ENCODE measurements at regions not wholly inside any gene's neighbourhood (a gene's known extent, or its start where the extent isn't known, plus 50 kb on each side); places are given as distances from the start of the nearest gene placed in this dataset.

- intact Hi-C loops (cut with DNase I), result no loop called here
- TF ChIP-seq POLR2A (IDR thresholded peaks at IDR 0.05) (no peak), POLR2AphosphoS5 (IDR thresholded peaks at IDR 0.05; ENCODE audit: insufficient read depth in 1 of 2, low read depth in 1 of 2) (no peak)
- TF ChIP-seq, protein P1, sequence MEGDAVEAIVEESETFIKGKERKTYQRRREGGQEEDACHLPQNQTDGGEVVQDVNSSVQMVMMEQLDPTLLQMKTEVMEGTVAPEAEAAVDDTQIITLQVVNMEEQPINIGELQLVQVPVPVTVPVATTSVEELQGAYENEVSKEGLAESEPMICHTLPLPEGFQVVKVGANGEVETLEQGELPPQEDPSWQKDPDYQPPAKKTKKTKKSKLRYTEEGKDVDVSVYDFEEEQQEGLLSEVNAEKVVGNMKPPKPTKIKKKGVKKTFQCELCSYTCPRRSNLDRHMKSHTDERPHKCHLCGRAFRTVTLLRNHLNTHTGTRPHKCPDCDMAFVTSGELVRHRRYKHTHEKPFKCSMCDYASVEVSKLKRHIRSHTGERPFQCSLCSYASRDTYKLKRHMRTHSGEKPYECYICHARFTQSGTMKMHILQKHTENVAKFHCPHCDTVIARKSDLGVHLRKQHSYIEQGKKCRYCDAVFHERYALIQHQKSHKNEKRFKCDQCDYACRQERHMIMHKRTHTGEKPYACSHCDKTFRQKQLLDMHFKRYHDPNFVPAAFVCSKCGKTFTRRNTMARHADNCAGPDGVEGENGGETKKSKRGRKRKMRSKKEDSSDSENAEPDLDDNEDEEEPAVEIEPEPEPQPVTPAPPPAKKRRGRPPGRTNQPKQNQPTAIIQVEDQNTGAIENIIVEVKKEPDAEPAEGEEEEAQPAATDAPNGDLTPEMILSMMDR (IDR thresholded peaks at IDR 0.05), result no peak
- H3K9me3 ChIP-seq, result no peaks in the 10 kb centered on the region
- H3K4me3 ChIP-seq, result no peak overlapping the region
- DNase-seq (ENCODE audit: extremely low spot score in 2 of 2), result no peak
- H3K27me3 ChIP-seq, result no peaks in the 10 kb centered on the region
- H3K4me1 ChIP-seq, result no peaks in the 10 kb centered on the region
- H3K36me3 ChIP-seq, result no peaks in the 10 kb centered on the region
- H3K27ac ChIP-seq, result no peak overlapping the region
These were observed 1523.1 kb upstream of the CDH9 start for GRCh38 chr5:28561522-28561921.

DNA sequence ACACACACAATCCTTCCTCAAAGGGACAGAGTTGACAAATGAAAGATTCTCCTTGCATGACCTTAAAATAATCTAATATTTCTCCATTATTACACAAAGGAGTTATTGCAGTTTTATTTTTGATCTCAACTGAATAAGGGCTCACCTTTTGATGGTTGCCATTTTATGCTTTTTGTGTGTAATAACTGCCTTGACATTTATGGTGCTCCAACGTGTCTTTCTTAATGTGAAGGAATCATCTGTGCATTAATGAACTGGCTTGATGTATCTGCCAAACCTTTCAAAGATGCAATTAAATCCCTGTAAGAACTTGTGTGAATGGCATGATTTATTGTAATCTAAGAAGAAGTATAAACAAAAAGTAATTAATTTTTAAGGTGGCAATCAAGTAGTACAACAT lies 1519.8 kb upstream of the CDH9 start:
- Histone ChIP-seq H3K4me3 (no peak overlapping the region), H3K27me3 (no peaks in the 10 kb centered on the region), H3K27ac (no peak overlapping the region), H3K4me1 (no peaks in the 10 kb centered on the region), H3K36me3 (no peaks in the 10 kb centered on the region), H3K9me3 (no peaks in the 10 kb centered on the region)
- no peak for DNase-seq (ENCODE audit: extremely low spot score in 2 of 2)
- TF ChIP-seq POLR2A (IDR thresholded peaks at IDR 0.05) (no peak), POLR2AphosphoS5 (IDR thresholded peaks at IDR 0.05; ENCODE audit: insufficient read depth in 1 of 2, low read depth in 1 of 2) (no peak)
- TF ChIP-seq, protein P1 (IDR thresholded peaks at IDR 0.05), result no peak
- intact Hi-C loops (cut with DNase I), result no loop called here

DNA sequence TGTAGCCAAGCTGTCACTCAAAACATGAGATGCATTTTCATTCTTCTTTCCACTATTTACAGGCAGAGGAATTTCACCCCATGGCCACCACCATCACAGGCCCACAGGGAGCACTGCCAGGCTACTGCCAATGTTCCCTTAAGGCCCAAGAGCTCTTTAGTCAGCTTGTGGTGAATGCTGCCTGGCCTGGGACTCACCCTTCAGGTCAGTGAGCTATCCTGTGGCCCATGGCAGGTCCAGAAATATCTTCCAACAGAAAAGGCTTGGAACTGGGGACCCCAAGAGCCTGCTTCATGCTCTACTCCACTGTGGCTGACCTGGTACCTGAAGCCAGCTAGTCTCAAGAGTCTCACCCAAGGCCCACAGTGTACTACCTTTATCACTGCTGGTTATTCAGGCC lies 1518.7 kb upstream of the CDH9 start:
- no peak for TF ChIP-seq POLR2A (IDR thresholded peaks at IDR 0.05)
- TF ChIP-seq, protein P1 (IDR thresholded peaks at IDR 0.05), result no peak
- no peak for TF ChIP-seq POLR2AphosphoS5 (IDR thresholded peaks at IDR 0.05; ENCODE audit: insufficient read depth in 1 of 2, low read depth in 1 of 2)
- Histone ChIP-seq H3K27ac (no peak overlapping the region), H3K4me1 (no peaks in the 10 kb centered on the region), H3K27me3 (no peaks in the 10 kb centered on the region), H3K36me3 (no peaks in the 10 kb centered on the region), H3K4me3 (no peak overlapping the region), H3K9me3 (no peaks in the 10 kb centered on the region)
- DNase-seq (ENCODE audit: extremely low spot score in 2 of 2), result no peak
- intact Hi-C loops (cut with DNase I), result no loop called here

GRCh38 chr5:28549588-28549987 lies 1511.2 kb upstream of the CDH9 start:
- no peak for TF ChIP-seq POLR2A (IDR thresholded peaks at IDR 0.05)
- no peak for TF ChIP-seq POLR2AphosphoS5 (IDR thresholded peaks at IDR 0.05; ENCODE audit: insufficient read depth in 1 of 2, low read depth in 1 of 2)
- TF ChIP-seq, protein P1 (IDR thresholded peaks at IDR 0.05), result no peak
- no peaks in the 10 kb centered on the region for H3K9me3 ChIP-seq
- no peaks in the 10 kb centered on the region for H3K27me3 ChIP-seq
- DNase-seq (ENCODE audit: extremely low spot score in 2 of 2), result no peak
- H3K4me3 ChIP-seq, result no peak overlapping the region
- H3K36me3 ChIP-seq, result no peaks in the 10 kb centered on the region
- H3K27ac ChIP-seq, result no peak overlapping the region
- intact Hi-C loops (cut with DNase I), result no loop called here
- no peaks in the 10 kb centered on the region for H3K4me1 ChIP-seq

GRCh38 chr5:28548856-28549255 lies 1510.5 kb upstream of the CDH9 start:
- DNase-seq (ENCODE audit: extremely low spot score in 2 of 2), result no peak
- no peaks in the 10 kb centered on the region for H3K9me3 ChIP-seq
- TF ChIP-seq POLR2A (IDR thresholded peaks at IDR 0.05) (no peak), POLR2AphosphoS5 (IDR thresholded peaks at IDR 0.05; ENCODE audit: insufficient read depth in 1 of 2, low read depth in 1 of 2) (no peak)
- TF ChIP-seq, protein P1 (IDR thresholded peaks at IDR 0.05), result no peak
- H3K36me3 ChIP-seq, result no peaks in the 10 kb centered on the region
- no peaks in the 10 kb centered on the region for H3K27me3 ChIP-seq
- H3K4me3 ChIP-seq, result no peak overlapping the region
- no peaks in the 10 kb centered on the region for H3K4me1 ChIP-seq
- H3K27ac ChIP-seq, result no peak overlapping the region
- intact Hi-C loops (cut with DNase I), result no loop called here
